COR-L47 (cell line): ENCODE measurements at regions not wholly inside any gene's neighbourhood (a gene's known extent, or its start where the extent isn't known, plus 50 kb on each side); places are given as distances from the start of the nearest gene placed in this dataset.

ENCODE experiments used
- DNase-seq: peaks from one replicate; lab custom pipeline; 2025; lab: John Stamatoyannopoulos, UW

- DNase-seq: no peak
Observed at GRCh38 chr4:146577111-146577510, 55.4 kb upstream of the SLC10A7 start.

DNA sequence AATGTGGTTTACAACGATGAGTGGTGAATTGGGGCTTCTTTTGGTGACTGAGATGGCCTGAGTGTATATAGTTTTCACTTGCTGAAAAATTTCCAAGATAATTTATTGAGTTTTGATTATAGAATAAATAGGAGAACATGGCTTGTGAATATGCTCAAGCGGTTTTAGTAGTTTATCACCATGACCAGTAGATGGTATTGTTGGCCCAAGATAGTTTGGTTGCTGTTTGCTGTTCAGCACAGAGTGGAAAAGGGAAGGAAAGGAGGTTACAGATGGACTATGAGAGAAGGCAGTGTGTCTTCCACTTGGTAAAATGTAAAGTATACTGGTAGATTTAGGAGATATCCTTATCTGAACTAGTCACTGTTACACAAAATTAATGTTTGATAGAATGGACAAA lies 55.8 kb upstream of the POU4F2 start:
- peak; percentile 28 for DNase-seq

DNA sequence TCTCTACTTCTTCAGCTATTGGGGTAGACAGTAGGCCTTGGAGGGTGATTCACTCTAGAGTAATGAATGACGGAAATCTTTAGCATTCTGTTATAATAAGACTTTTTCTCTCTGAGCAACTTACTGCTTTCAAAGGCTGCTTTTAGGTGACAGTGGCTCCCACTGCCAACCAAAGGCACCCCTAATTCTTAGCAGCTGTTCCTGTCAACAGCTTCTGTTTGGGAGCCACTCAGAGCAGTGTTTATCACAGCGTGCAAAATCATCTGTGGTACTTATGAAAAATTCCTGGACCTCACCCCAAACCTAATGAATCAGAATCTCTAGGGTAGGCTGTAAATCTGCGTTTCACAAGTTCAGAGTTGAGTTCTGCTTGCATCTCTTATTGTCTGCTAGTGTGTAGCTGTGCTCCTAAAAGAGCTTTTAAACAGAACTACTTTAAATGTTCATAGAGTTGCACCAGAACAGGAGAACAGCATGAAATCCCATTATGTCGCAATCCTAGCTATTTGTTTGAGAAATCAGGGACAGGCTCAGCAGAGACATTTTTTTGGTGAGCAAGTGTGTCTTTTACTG lies 52.8 kb upstream of the POU4F2 start:
- DNase-seq: no peak
